ENCODE measurements at regions not wholly inside any gene's neighbourhood (a gene's known extent, or its start where the extent isn't known, plus 50 kb on each side); places are given as distances from the start of the nearest gene placed in this dataset.

- Mint-ChIP-seq H3K27me3 (ENCODE audit: low read depth) (peaks cover 13% of the 10 kb centered on the region), H3K9me3 (no peaks in the 10 kb centered on the region), H3K4me1 (peaks cover 5% of the 10 kb centered on the region), H3K27ac (no peak overlapping the region), H3K4me3 (no peak overlapping the region), H3K36me3 (ENCODE audit: low read depth) (no peaks in the 10 kb centered on the region)
- no peak for TF ChIP-seq CTCF (IDR thresholded peaks at IDR 0.05; ENCODE audit: unreplicated experiment in 3 of 3)
These were observed 917.9 kb downstream of the GRID1 start for GRCh38 chr10:85448716-85449115.

GRCh38 chr10:85454386-85454785, 912.2 kb downstream of the GRID1 start:
- Mint-ChIP-seq H3K27ac (no peak overlapping the region), H3K36me3 (ENCODE audit: low read depth) (no peaks in the 10 kb centered on the region), H3K9me3 (no peaks in the 10 kb centered on the region), H3K4me1 (no peaks in the 10 kb centered on the region), H3K27me3 (ENCODE audit: low read depth) (peaks cover 19% of the 10 kb centered on the region), H3K4me3 (no peak overlapping the region)
- no peak for TF ChIP-seq CTCF (IDR thresholded peaks at IDR 0.05; ENCODE audit: unreplicated experiment in 3 of 3)

- Mint-ChIP-seq H3K36me3 (ENCODE audit: low read depth) (no peaks in the 10 kb centered on the region), H3K9me3 (no peaks in the 10 kb centered on the region), H3K4me1 (no peaks in the 10 kb centered on the region), H3K4me3 (no peak overlapping the region), H3K27me3 (ENCODE audit: low read depth) (peaks cover 12% of the 10 kb centered on the region), H3K27ac (no peak overlapping the region)
- no peak for TF ChIP-seq CTCF (IDR thresholded peaks at IDR 0.05; ENCODE audit: unreplicated experiment in 3 of 3)
These were observed 909.4 kb downstream of the GRID1 start for GRCh38 chr10:85457191-85457590.

GRCh38 chr10:85458324-85458723, 908.3 kb downstream of the GRID1 start:
- Mint-ChIP-seq H3K4me1 (no peaks in the 10 kb centered on the region), H3K4me3 (no peak overlapping the region), H3K27ac (no peak overlapping the region), H3K9me3 (no peaks in the 10 kb centered on the region), H3K27me3 (ENCODE audit: low read depth) (peaks cover 6% of the 10 kb centered on the region), H3K36me3 (ENCODE audit: low read depth) (no peaks in the 10 kb centered on the region)
- TF ChIP-seq CTCF (IDR thresholded peaks at IDR 0.05; ENCODE audit: unreplicated experiment in 3 of 3), result no peak

- peaks cover 6% of the 10 kb centered on the region for H3K27me3 Mint-ChIP-seq (ENCODE audit: low read depth)
- no peaks in the 10 kb centered on the region for H3K36me3 Mint-ChIP-seq (ENCODE audit: low read depth)
- H3K27ac Mint-ChIP-seq, result no peak overlapping the region
- H3K4me1 Mint-ChIP-seq, result no peaks in the 10 kb centered on the region
- TF ChIP-seq CTCF (IDR thresholded peaks at IDR 0.05; ENCODE audit: unreplicated experiment in 3 of 3), result no peak
- H3K9me3 Mint-ChIP-seq, result peaks cover 4% of the 10 kb centered on the region
- no peak overlapping the region for H3K4me3 Mint-ChIP-seq
These were observed 906.7 kb downstream of the GRID1 start for GRCh38 chr10:85459906-85460305.

- no peak for TF ChIP-seq CTCF (IDR thresholded peaks at IDR 0.05; ENCODE audit: unreplicated experiment in 3 of 3)
- Mint-ChIP-seq H3K4me1 (no peaks in the 10 kb centered on the region), H3K27me3 (ENCODE audit: low read depth) (no peaks in the 10 kb centered on the region), H3K36me3 (ENCODE audit: low read depth) (no peaks in the 10 kb centered on the region), H3K9me3 (peaks cover 19% of the 10 kb centered on the region), H3K27ac (no peak overlapping the region), H3K4me3 (no peak overlapping the region)
These were observed 902.3 kb downstream of the GRID1 start for GRCh38 chr10:85464336-85464735.
